Erythroblast (primary cell): ENCODE measurements at regions not wholly inside any gene's neighbourhood (a gene's known extent, or its start where the extent isn't known, plus 50 kb on each side); places are given as distances from the start of the nearest gene placed in this dataset.

ENCODE experiments used
- GATA1 ChIP-seq: IDR thresholded peaks from 2 replicates; pipeline ENCODE4 v1.6.1; 2011; ENCODE audit warnings: low read depth, mild to moderate bottlenecking, control low read depth, low read length, moderate library complexity
- POLR2A ChIP-seq: IDR thresholded peaks from 2 replicates; pipeline ENCODE4 v1.6.1; 2011; ENCODE audit warnings: mild to moderate bottlenecking, low read length

GRCh38 chr14:87251011-87251410, 742.0 kb downstream of the GALC start:
- TF ChIP-seq POLR2A (no peak), GATA1 (no peak)
